Pancreas (tissue), 10 donors: ENCODE measurements at regions not wholly inside any gene's neighbourhood (a gene's known extent, or its start where the extent isn't known, plus 50 kb on each side); places are given as distances from the start of the nearest gene placed in this dataset.

Experiments used
- ATAC-seq, 4 donors: fragments of 200-7000 bp; cut with Tn5 transposase; one replicate each; pipeline versions ENCODE4 v1.8.0 to v1.9.1; 2020; ENCODE audit warnings: mild to moderate bottlenecking in 4 of 4, moderate library complexity in 4 of 4
- DNase-seq, 6 donors: peaks; one replicate each; pipeline ENCODE4 v3.0.0-alpha.2; 2020
- FAIRE-seq: peaks from 2 replicates; lab custom pipeline; 2012; peaks lifted over from hg19 to GRCh38; lab: Jason Lieb, UNC
- H3K27ac ChIP-seq, 4 donors: fragments of 200-600 bp; sonication (generic); 1 replicate in 3 of 4; 2 replicates in 1 of 4; pipeline versions ENCODE4 v1.5.0 to v1.8.0; 2020
- H3K27me3 ChIP-seq, 4 donors: fragments of 200-600 bp; one replicate each; pipeline ENCODE4 v1.8.0; 2021
- H3K36me3 ChIP-seq, 3 donors: fragments of 200-600 bp; sonication (generic) in 1 of 3; one replicate each; pipeline versions ENCODE4 v1.5.0 to v1.8.0; 2020 to 2021
- H3K4me1 ChIP-seq, 3 donors: fragments of 200-600 bp; one replicate each; pipeline ENCODE4 v1.8.0; 2021
- H3K4me3 ChIP-seq, 4 donors: fragments of 200-600 bp; sonication (generic) in 2 of 4; one replicate each; pipeline versions ENCODE4 v1.5.0 to v1.8.0; 2020 to 2021
- H3K9me3 ChIP-seq, 4 donors: fragments of 200-600 bp; one replicate each; pipeline ENCODE4 v1.8.0; 2021
- WGBS, 2 donors: extraction: QIAGEN DNeasy Blood & Tissue Kit; methylation state at CpG; one replicate each; pipeline ENCODE4 v1.1.7; 2013; 5-methylcytosine and 5-hydroxymethylcytosine counted together
- intact Hi-C, 3 donors: fragments of 100-400 bp; cut with DNase I; formaldehyde crosslinking; loops; one replicate each; pipeline versions ENCODE4 v1.11.1 to v1.14.2; 2022
- TF ChIP-seq, protein P1 (sequence below), 4 donors: fragments of 200-600 bp; sonication (generic) in 3 of 4; IDR thresholded peaks; one replicate each; pipeline versions ENCODE4 v1.5.0 to v1.8.0; 2021; ENCODE audit warnings: antibody characterized with exemption in 4 of 4
- donor health status: healthy with polysubstance abuse.
- donor health status: DM: no; HTN: no; CAD: no; lungs with moderate emphysema.
- donor health status: DM: no; HTN: no; CAD: no.
- donor health status: control.
- donor health status: control.
- donor health status: Bipolar disorder and iron deficiency.
- donor health status: DM: yes; HTN: yes; CAD: no.
- donor health status: DM: no; HTN: no; CAD: no.
- donor health status: DM: no; HTN: no; CAD: no.
- donor health status: DM: yes; HTN: yes; CAD: no.

DNA sequence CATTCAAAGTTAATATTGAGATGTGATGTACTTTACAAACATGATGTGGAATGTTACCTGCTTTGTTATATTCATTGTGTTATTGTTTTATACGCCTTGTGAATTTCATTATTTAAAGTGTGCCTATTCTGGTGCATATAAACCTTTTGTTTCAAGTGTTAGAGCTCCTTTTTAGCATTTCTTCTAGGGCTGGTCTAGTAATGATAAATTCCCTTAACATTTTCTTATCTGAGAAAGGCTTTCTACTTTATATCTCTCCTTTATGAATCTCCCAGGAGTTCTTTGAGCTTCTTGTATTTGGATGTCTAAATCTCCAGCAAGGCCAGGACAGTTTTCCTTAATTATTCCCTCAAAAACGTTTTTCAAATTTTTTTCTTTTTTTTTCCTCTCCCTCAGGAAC, 1005.6 kb downstream of the IGSF11 start:
- no peak overlapping the region for H3K27ac ChIP-seq
- no peaks in the 10 kb centered on the region for H3K4me1 ChIP-seq
- H3K27me3 ChIP-seq, result no peaks in the 10 kb centered on the region
- DNase-seq (no peak), FAIRE-seq (no peak), ATAC-seq (no peak)
- whole genome bisulfite sequencing, 2 donors, result 40 to 41% methylated on average over 2 of the region's 2 CpGs
- intact Hi-C loops, result no loop called here
- no peaks in the 10 kb centered on the region for H3K9me3 ChIP-seq
- no peak overlapping the region for H3K4me3 ChIP-seq
- TF ChIP-seq, protein P1, sequence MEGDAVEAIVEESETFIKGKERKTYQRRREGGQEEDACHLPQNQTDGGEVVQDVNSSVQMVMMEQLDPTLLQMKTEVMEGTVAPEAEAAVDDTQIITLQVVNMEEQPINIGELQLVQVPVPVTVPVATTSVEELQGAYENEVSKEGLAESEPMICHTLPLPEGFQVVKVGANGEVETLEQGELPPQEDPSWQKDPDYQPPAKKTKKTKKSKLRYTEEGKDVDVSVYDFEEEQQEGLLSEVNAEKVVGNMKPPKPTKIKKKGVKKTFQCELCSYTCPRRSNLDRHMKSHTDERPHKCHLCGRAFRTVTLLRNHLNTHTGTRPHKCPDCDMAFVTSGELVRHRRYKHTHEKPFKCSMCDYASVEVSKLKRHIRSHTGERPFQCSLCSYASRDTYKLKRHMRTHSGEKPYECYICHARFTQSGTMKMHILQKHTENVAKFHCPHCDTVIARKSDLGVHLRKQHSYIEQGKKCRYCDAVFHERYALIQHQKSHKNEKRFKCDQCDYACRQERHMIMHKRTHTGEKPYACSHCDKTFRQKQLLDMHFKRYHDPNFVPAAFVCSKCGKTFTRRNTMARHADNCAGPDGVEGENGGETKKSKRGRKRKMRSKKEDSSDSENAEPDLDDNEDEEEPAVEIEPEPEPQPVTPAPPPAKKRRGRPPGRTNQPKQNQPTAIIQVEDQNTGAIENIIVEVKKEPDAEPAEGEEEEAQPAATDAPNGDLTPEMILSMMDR (IDR thresholded peaks at IDR 0.05), result no peak
- no peaks in the 10 kb centered on the region for H3K36me3 ChIP-seq

DNA sequence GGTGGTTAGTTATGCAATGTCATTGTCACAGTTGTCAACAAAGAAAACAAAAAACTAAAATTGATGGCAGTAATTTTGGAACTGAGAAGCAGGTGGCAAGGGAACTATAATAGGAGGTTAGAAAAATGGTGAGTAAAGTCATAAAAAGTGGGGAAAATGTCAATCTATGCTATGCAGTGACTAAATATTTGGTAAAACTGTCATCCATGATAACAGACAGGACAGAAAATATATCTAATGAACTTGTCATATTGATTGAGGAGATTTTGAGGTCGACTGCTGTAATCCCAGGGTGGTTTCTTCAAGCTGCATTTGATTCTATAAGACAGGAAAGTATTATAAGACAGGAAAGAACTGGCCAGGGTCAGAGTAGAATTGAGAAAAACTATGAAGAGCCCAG, 998.4 kb downstream of the IGSF11 start:
- Histone ChIP-seq H3K4me1 (no peaks in the 10 kb centered on the region), H3K9me3 (no peaks in the 10 kb centered on the region), H3K27ac (no peak overlapping the region), H3K36me3 (no peaks in the 10 kb centered on the region), H3K4me3 (no peak overlapping the region), H3K27me3 (no peaks in the 10 kb centered on the region)
- DNase-seq, result no peak
- ATAC-seq, result no peak
- 23 to 28% methylated on average over 1 of the region's 1 CpG for WGBS, 2 donors
- TF ChIP-seq, protein P1 (IDR thresholded peaks at IDR 0.05), result no peak
- intact Hi-C loops, result no loop called here
- no peak for FAIRE-seq

DNA sequence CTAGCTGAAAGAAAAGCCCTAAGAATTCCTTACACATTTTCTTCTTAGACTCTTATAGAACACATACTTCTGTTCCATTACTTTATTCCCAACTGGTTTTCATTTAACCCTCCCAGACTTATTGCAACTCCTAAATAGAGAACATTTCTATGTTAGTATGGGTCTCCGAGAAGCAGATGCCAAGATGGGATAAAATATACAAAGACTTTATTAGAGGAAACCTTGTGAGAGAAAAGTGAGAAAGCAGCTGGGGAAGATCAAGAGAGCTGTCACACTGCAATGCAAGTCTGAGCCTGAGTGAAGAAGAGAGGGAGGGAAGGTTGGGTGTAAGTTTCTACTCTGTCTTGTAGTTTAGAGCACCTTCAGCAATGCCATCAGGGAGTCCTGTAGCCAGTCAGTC, 979.3 kb downstream of the IGSF11 start:
- no peak overlapping the region for H3K27ac ChIP-seq
- no peak for DNase-seq
- H3K4me1 ChIP-seq, result no peaks in the 10 kb centered on the region
- no peaks in the 10 kb centered on the region for H3K9me3 ChIP-seq
- H3K27me3 ChIP-seq, result no peaks in the 10 kb centered on the region
- FAIRE-seq, result no peak
- H3K36me3 ChIP-seq, result no peaks in the 10 kb centered on the region
- intact Hi-C loops, result no loop called here
- 0% methylated on average over 1 of the region's 1 CpG for WGBS, 2 donors
- no peak overlapping the region for H3K4me3 ChIP-seq
- ATAC-seq, result no peak
- TF ChIP-seq, protein P1 (IDR thresholded peaks at IDR 0.05), result no peak

DNA sequence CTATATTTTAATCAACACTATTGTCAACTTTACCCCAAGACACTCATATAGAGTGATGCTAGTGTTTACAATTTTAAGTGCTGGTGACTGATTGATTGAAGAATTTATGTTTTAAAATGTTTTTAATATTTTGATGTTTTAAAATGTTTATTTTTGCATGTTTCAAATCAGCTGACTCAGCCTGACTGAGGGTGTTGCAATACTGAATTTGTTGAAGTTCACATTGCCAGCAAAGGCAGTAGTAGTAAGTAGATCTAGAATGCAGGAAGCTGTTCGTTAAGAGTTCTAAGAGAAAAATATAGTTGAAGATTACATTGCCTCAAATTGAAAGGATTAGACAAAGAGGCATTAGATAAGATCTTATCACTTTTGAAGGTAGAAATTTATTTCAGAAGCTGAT, 977.6 kb downstream of the IGSF11 start:
- H3K4me3 ChIP-seq, result no peak overlapping the region

DNA sequence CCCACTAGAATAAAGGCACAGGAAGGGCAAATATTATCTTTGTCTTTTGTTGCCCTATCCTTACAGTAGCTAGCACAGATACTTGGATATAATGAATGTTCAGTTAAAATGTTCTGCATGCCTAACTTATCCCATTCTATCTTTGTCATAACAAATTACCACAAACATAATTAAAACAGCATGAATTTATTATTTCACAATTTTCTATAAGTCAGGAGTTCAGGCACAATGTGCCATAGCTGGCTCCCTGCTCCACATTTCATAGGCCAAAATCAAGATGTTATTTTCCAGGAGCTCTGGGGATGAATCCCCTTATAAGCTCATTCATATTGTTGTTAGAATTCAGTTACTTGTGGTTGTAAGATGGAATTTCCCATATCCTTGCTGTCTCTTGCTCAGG, 975.5 kb downstream of the IGSF11 start:
- Histone ChIP-seq H3K27ac (no peak overlapping the region), H3K36me3 (no peaks in the 10 kb centered on the region), H3K27me3 (no peaks in the 10 kb centered on the region), H3K4me3 (no peak overlapping the region), H3K9me3 (no peaks in the 10 kb centered on the region), H3K4me1 (no peaks in the 10 kb centered on the region)
- TF ChIP-seq, protein P1 (IDR thresholded peaks at IDR 0.05), result no peak
- FAIRE-seq, result no peak
- intact Hi-C loops, result no loop called here
- DNase-seq, result no peak
- no peak for ATAC-seq

More for the DNA sequence above, 977.6 kb downstream of the IGSF11 start:
- ATAC-seq (no peak), FAIRE-seq (no peak), DNase-seq (no peak)
- Histone ChIP-seq H3K4me1 (no peaks in the 10 kb centered on the region), H3K9me3 (no peaks in the 10 kb centered on the region), H3K27me3 (no peaks in the 10 kb centered on the region), H3K36me3 (no peaks in the 10 kb centered on the region), H3K27ac (no peak overlapping the region)
- WGBS, 2 donors, result 37 to 47% methylated on average over 1 of the region's 1 CpG
- intact Hi-C loops, result no loop called here
- TF ChIP-seq, protein P1 (IDR thresholded peaks at IDR 0.05), result no peak
